OCI-LY7 (cell line): ENCODE measurements at regions not wholly inside any gene's neighbourhood (a gene's known extent, or its start where the extent isn't known, plus 50 kb on each side); places are given as distances from the start of the nearest gene placed in this dataset.

Source experiments
- BruUV-seq: library from RNA; stranded (reverse); fragments of 400-500 nt; replicated peaks from 2 replicates; lab custom pipeline; 2021; lab: Mats Ljungman, UMichigan
- CTCF ChIA-PET: fragments of 300-600 bp; sonication (Branson Sonifier 250); formaldehyde crosslinking; loops from one replicate; lab custom pipeline; 2022; ENCODE audit warnings: antibody characterized with exemption; ENCODE audit not compliant: unreplicated experiment; lab: Charles Lee
- POLR2A ChIA-PET: fragments of 300-600 bp; sonication (Branson Sonifier 250); formaldehyde crosslinking; loops from one replicate; lab custom pipeline; 2022; ENCODE audit warnings: antibody characterized with exemption; lab: Charles Lee
- DNase-seq: peaks from one replicate; pipeline ENCODE4 v3.0.0-alpha.2; 2015; ENCODE audit warnings: low spot score
- H2AFZ ChIP-seq: fragments of 200-600 bp; sonication (generic), shearing (Covaris generic); 2 replicates; pipeline ENCODE4 v1.6.1; 2014; ENCODE audit warnings: mild to moderate bottlenecking, antibody characterized with exemption, low read length, moderate library complexity
- H3K27ac ChIP-seq: fragments of 200-600 bp; sonication (generic); 2 replicates; pipeline ENCODE4 v1.5.1; 2014; ENCODE audit warnings: mixed run types, low read depth, mild to moderate bottlenecking, moderate library complexity, low read length, inconsistent platforms; ENCODE audit not compliant: poor library complexity, severe bottlenecking
- H3K36me3 ChIP-seq: fragments of 200-600 bp; sonication (generic); 2 replicates; pipeline ENCODE4 v1.6.1; 2014; ENCODE audit warnings: mild to moderate bottlenecking, antibody characterized with exemption, low read length, moderate library complexity, mixed read lengths; ENCODE audit not compliant: insufficient read depth
- H3K4me1 ChIP-seq: fragments of 200-600 bp; sonication (generic); 2 replicates; pipeline ENCODE4 v1.5.1; 2014; ENCODE audit warnings: mild to moderate bottlenecking, low read length; ENCODE audit not compliant: insufficient read depth, poor library complexity, severe bottlenecking
- H3K4me2 ChIP-seq: fragments of 200-600 bp; sonication (generic); 2 replicates; pipeline ENCODE4 v1.6.1; 2014; ENCODE audit warnings: mild to moderate bottlenecking, low read length
- H3K4me3 ChIP-seq: fragments of 200-600 bp; sonication (generic); 2 replicates; pipeline ENCODE4 v1.5.1; 2014; ENCODE audit warnings: mild to moderate bottlenecking, low read depth, low read length; ENCODE audit not compliant: poor library complexity, severe bottlenecking
- H3K79me2 ChIP-seq: fragments of 200-600 bp; sonication (generic); 2 replicates; pipeline ENCODE4 v1.6.1; 2016; ENCODE audit warnings: low read depth, mild to moderate bottlenecking, low read length, moderate library complexity, mixed read lengths; ENCODE audit not compliant: insufficient read depth
- H3K9me2 ChIP-seq: fragments of 200-600 bp; sonication (generic); 2 replicates; pipeline ENCODE4 v1.6.1; 2016; ENCODE audit warnings: mild to moderate bottlenecking, low read length, mixed read lengths; ENCODE audit not compliant: insufficient read depth
- H3K9me3 ChIP-seq: fragments of 200-600 bp; sonication (generic); 2 replicates; pipeline ENCODE4 v1.6.1; 2014; ENCODE audit warnings: mild to moderate bottlenecking, mixed run types, low read length, mixed read lengths
- H4K20me1 ChIP-seq: fragments of 200-600 bp; sonication (generic); 2 replicates; pipeline ENCODE4 v1.6.1; 2014; ENCODE audit warnings: mild to moderate bottlenecking, antibody characterized with exemption, low read length, moderate library complexity, mixed read lengths; ENCODE audit not compliant: insufficient read depth
- CTCF ChIP-seq: fragments of 200-600 bp; sonication (generic); conservative IDR thresholded peaks from 2 replicates; pipeline ENCODE4 v1.5.1; 2014; ENCODE audit warnings: mild to moderate bottlenecking, antibody characterized with exemption, low read length, moderate library complexity, mixed read lengths
- EZH2phosphoT487 ChIP-seq: fragments of 200-600 bp; sonication (generic); IDR thresholded peaks from 2 replicates; pipeline ENCODE4 v1.6.1; 2018; ENCODE audit warnings: low read depth, borderline replicate concordance, mild to moderate bottlenecking, mixed run types, antibody characterized with exemption, low read length, moderate library complexity, mixed read lengths
- intact Hi-C: fragments of 100-400 bp; cut with micrococcal nuclease; formaldehyde crosslinking; loops from one replicate; pipeline ENCODE4 v1.10.0; 2022; ENCODE audit not compliant: unreplicated experiment

- ChIA-PET POLR2A (interaction anchor here (0.7 kb wide), 1 partner anchor 32 kb away, joined by 3 read pairs; no protein-coding TSS in a partner anchor), CTCF (no interaction called here)
- no peak for DNase-seq
- Histone ChIP-seq H3K4me2 (no peak overlapping the region), H2AFZ (peak overlapping the region; percentile 31; the same call in 1 of the 2 replicates), H3K9me2 (no peaks in the 10 kb centered on the region), H3K4me3 (no peak overlapping the region), H3K27ac (no peak overlapping the region), H4K20me1 (no peaks in the 10 kb centered on the region), H3K36me3 (no peaks in the 10 kb centered on the region), H3K9me3 (no peaks in the 10 kb centered on the region), H3K4me1 (peaks cover 27% of the 10 kb centered on the region), H3K79me2 (no peaks in the 10 kb centered on the region)
- no peak for TF ChIP-seq CTCF
- no peak for TF ChIP-seq EZH2phosphoT487
- intact Hi-C loops: no loop called here
- no TSS peak for BruUV-seq
These were observed 56.8 kb upstream of the CLMP start for GRCh38 chr11:123251657-123252344.

DNA sequence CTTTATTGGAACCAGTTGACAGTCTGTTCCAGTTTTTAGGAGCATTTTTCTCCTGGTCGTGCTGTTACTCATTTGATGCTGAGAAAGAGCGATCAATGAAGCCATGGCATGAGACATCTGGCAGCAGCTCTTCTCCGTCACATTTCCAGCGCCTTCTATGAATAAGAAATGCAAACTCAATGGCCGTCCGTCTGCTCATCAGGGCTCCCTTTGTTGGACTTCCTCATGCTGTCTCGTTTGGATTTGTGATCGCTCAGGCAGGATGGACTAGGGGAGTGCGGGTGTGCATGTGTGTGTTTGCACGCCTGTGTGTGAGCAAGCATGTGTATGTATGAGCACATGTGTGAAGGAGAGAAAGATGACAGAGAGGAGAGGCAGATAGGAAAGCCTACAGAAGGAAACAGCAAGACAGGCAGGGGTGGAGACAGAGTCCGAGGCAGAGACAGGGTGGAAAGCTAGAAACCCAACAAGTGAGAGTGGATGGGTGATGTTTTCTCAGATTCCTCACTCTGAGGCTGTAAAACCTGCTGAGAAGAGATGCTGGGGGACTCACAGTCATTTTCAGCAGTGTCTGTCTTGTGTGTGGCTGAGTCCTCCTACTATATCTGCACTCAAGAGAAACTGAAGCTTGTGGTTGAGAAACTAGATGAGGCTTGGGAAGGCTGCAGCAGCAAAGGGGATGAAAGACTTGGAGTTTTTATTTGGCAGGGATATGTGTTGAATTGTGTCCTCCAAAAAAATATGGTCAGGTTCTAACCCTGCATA, 56.0 kb upstream of the CLMP start:
- peaks cover 27% of the 10 kb centered on the region for H3K4me1 ChIP-seq
- no peak overlapping the region for H3K27ac ChIP-seq
- H3K4me2 ChIP-seq: no peak overlapping the region
- no peak for TF ChIP-seq CTCF
- no peak for TF ChIP-seq EZH2phosphoT487
- intact Hi-C loops: no loop called here
- H3K9me2 ChIP-seq: no peaks in the 10 kb centered on the region
- no peaks in the 10 kb centered on the region for H3K36me3 ChIP-seq
- DNase-seq: no peak
- ChIA-PET POLR2A (no interaction called here), CTCF (no interaction called here)
- no peaks in the 10 kb centered on the region for H4K20me1 ChIP-seq
- H2AFZ ChIP-seq: peak overlapping the region; percentile 31; the same call in 1 of the 2 replicates
- BruUV-seq: no TSS peak
- H3K9me3 ChIP-seq: no peaks in the 10 kb centered on the region
- no peaks in the 10 kb centered on the region for H3K79me2 ChIP-seq
- H3K4me3 ChIP-seq: no peak overlapping the region

DNA sequence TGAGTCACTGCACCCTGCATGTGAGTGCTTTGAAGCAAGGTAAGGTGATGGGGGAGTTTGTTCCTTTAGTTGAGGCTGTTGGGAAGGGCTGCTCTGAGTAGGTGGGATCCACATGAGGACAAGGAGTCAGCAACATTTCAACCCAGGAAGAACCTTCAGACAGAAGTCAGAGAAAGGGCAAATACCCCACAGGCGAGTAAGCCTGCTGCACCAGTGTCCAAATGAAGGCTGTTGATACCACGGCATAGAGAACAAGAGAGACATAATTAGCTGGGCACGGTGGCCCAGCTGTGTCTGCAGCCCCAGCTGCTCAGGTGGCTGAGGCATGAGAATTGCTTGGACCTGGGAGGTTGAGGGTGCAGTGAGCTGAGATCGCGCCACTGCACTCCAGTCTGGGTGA, 54.3 kb upstream of the CLMP start:
- Histone ChIP-seq H3K4me2 (no peak overlapping the region), H3K9me3 (no peaks in the 10 kb centered on the region), H4K20me1 (no peaks in the 10 kb centered on the region), H3K4me3 (no peak overlapping the region), H3K27ac (no peak overlapping the region), H3K79me2 (no peaks in the 10 kb centered on the region), H3K36me3 (no peaks in the 10 kb centered on the region), H3K9me2 (no peaks in the 10 kb centered on the region), H2AFZ (peak overlapping the region; percentile 38), H3K4me1 (peaks cover 27% of the 10 kb centered on the region)
- ChIA-PET CTCF (no interaction called here), POLR2A (no interaction called here)
- BruUV-seq: no TSS peak
- TF ChIP-seq CTCF (no peak), EZH2phosphoT487 (no peak)
- intact Hi-C loops: loop anchor here (5.0 kb wide), 1 partner anchor 228 kb away; no protein-coding TSS in a partner anchor
- no peak for DNase-seq
